H4 (cell line): ENCODE measurements at regions not wholly inside any gene's neighbourhood (a gene's known extent, or its start where the extent isn't known, plus 50 kb on each side); places are given as distances from the start of the nearest gene placed in this dataset.
A peak's percentile ranks its signal among the peaks of the same experiment; 100 is the strongest.

ENCODE experiments used
- DNase-seq: peaks from one replicate; pipeline ENCODE4 v3.0.0-alpha.2; 2015; ENCODE audit warnings: low spot score

DNA sequence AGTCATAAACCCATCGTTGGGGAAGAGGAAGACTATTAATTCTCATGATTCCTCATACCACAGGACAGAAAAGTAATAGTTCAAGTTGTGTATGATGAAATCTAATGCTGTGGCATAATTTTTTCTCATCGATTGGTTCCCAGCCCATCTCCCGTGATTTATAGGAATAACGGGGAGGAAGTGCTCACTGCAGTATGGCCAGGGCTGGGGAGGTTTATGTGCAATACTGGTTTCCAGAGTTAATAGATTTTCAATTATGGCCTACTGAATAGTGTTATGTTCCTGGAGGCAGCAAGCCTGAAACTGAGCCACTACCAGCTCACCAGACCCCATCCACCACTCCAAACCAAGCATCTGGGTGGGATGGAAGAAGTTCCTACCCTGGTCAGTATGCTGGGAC lies 147.1 kb upstream of the NCAM1 start:
- no peak for DNase-seq

DNA sequence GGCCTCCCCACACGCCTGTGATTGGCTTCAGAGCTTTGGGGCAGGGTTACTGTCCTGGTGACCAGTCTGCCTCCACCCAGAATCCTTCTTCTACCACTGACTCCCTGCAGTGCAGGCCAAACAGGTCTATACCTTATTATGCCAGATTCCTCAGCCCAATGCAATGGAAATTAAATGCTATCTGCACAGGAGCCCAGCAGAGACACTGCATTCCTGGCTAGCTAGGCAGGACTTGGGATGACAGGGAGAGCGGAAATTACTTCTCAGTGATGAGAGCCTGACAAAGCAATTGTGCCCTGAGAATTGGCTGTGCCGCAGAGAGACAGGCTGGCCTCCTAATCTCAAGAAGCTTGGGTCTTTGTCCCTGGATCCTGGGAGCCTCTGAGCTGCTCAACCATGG lies 143.8 kb upstream of the NCAM1 start:
- no peak for DNase-seq

DNA sequence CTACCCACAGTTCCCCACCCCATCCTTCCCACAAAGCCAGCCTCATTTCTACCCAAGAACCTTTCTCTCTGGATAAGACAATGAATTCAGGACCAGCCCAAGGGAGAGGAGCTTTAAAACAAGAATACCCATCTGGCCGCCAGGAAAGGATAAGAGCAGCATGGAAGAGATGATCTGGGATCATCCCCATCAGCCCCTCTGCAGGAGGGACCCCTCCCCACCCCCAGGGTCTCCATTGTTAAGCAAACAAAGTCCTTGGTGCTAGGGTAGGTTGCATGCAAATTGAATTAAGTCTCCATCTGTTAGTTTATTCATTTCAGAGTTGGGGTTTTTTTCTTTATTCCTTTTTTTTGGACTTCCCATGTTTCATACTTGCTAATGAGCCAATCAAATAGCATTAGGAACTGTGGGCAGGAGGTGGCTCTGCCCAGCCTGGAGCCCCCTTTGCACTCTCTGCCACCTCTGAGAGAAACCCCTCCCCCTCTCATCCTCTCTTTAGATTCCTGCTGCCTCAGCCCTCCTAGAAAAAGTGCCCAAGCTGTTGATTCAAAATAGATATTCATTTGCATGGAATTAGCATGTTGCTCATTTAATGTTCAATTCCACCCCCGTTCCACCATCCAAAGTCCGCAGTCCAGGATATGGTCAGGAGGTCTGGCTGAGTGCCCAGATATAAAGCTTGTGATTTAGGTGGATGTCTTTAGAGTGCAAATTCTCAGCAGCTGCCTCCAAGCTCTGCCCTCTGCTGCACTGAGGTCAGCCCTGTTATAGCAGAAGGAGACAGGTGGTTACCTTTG lies 138.5 kb upstream of the NCAM1 start:
- DNase-seq: no peak

DNA sequence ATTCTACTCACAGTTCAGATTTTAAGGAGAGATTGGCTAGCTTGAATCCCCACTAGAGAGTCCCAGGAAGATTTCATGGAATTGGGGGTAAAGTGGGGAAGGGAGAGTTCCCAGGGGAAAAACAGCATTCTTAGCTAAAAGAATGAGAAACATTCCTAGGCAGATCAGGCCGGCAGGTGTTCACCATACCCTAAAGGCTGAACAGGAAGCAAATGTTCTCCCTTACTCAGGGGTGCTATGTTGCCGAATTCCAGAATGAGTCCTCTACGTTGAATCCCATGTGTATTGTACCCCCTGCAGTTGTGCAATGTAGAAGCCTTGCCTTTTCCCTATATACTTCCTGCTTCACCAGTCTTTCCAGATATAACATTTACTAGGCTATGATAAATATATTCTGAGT lies 135.2 kb upstream of the NCAM1 start:
- DNase-seq: no peak

DNA sequence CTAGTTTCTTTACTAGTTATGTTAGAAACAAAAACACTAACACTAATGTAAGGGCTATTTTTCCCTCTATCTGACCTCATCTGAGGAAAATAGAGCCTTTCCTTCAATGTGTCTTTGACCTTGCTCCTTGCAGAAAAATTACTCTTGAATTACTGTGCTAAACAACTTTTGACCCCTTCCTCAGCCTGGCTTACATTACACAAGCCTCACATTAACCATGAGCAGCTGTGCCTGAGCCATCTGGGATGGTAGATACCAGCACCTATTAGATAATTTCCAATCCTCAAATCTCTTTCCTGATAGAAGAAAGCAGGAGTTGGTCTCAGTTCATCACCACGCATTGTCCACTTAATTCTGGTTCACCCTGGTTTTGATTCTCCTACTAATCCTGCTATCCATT lies 134.4 kb upstream of the NCAM1 start:
- DNase-seq: no peak

DNA sequence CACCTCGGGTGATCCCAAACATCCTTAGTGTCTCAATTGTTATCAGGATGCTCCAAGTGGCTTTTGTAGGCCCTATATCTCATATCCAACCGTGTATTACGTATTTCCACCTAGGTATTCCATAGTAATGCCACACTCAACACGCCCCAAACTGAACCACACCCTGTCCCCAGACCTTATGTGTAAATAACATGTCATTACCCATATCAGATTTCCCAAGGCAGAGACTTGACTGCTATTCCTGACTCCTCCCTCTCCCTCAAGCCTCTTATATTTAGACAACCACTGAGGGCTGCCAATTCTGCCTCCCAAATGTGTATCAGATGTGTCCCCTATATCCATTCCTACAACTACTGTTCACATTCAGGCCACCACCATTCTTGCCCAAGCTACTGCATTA lies 132.8 kb upstream of the NCAM1 start:
- no peak for DNase-seq

DNA sequence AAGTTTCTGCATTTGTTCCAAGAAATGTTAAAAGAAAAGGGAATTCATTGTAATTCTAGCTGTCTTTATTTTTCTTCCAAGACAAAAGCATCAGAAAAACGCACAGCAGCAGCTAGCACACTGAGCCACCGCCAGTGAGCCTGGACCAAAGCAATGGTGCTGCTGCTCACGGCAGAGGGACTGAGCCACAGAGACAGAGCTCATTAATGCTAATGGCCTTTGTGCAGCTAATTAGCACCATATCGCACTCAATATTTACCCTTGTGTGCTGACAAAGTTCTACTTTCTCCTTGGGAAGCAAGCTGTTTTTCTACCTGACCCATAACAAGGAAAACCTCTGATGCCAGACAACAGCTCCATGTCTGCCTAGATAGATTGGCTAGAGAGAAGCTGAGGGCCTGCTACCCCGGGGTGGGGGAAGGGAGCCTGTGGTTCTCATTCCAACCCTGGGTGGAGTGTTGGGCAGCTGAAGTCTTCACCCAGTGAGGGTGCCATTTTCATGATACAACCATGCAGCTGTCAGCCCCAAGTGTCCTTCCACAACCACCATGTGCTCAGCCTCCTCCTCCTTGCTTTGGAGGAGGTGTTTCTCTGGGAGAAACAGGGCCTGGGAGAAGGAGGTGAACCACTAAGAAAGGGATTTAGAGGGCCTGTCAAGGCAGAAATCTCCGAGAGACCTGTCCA lies 131.1 kb upstream of the NCAM1 start:
- DNase-seq: no peak

DNA sequence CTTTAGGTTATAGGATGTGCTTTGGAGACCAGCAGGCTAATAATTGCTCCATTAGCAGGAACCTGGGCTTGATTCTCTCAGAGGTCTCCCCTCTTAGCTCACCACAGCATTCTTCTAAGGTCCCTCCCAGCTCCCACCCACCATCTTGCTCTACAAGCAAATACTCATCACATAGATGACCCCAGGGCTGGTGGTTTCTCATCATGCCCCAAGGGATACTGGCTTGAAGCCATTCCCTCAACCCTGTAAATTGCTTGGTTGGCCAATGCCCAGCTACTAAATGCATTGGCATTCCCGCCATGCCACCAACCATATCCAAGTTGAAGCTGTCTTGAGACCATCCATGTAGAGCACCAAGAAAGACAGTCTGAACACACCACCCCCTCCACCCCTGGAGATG lies 130.2 kb upstream of the NCAM1 start:
- no peak for DNase-seq

DNA sequence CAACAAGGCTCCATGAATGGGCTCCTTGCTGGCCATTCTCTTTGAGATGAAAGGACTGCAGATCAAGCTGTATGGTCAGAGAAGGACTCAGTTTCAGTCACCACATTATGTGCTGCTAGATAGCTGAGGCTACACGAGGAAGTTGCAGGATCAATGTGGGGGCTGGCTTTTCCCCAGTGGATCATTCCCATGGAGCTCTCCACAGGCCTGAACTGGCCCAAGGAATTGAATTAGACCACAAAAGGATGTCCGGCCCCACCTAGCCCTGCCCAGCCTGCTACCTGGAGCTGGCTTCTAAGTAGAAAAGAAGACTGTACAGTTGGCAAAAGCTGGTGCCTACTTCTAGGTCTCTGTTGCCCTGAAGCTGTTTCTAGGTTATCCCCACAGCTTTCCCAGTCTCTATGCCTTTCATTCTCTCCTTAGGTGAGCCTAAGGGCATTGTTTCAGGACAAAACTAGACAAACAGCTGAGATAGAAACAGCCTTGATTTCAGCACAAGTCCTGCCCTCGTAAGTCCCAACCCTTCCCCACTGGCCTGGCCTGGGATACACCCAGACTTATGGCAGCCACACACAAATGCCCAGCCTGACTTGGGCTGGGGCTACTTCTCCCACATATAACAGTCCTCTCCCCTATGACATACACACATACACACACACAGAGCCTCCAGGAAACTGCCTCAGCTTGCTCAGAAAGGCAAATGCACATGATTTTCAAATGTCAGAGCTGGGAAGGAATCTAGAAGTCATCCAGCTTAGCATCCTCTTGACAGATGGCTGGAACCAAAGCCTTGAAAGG lies 129.1 kb upstream of the NCAM1 start:
- no peak for DNase-seq

DNA sequence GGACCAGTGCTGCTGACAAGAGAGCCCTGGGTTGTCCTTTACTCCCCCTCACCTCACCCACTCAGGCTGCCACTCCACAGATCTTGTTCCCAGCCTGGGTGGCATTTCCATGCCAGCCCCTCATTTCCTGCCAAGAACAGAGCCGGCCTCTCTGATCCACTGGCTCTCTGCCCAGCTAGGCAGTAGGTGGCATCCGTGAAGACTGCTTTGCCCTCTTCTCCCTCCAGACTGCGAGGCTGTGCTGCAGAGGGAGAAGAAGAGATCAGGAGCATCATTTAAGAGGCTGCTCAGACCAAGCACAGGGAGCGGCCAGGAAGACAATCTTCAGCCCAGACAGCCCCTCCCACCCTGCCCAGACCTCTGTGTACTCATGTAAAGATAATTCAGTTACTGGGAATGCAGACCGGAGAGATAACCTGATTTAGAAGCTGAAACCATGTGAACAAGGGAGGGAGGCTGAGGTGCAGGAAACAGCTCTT lies 126.9 kb upstream of the NCAM1 start:
- DNase-seq: peak; percentile 33

DNA sequence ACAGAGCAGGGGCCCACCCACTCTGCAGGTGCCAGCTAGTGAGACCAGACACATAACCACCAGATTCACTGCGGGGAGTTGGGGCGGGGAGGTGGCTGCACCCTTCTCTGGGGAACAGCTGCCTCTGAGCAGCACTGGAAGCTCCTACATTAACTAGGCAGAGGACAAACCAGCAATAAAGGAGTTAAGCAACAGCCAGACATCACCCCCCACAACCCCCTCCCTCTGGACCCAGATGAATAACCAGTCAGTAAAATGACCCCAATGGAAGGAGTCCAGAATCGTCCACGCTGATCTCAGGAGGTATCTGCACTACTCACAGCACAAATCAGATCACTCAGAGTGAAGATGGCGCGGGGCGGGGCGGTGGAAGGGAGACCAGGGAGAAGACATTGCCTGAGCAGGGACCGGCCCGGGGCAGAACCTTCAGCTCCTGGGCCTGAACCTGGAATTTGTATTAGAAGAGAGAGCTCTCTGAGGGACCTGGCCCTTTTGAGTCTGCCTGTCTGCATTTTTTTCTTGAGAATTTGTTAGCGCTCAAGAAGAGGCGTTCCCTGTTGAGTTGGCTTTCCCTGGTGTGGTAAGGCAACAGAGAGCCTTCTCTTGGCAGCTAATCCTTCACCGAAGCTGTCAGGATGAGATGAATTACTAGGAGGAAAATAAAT lies 125.5 kb upstream of the NCAM1 start:
- DNase-seq: no peak

DNA sequence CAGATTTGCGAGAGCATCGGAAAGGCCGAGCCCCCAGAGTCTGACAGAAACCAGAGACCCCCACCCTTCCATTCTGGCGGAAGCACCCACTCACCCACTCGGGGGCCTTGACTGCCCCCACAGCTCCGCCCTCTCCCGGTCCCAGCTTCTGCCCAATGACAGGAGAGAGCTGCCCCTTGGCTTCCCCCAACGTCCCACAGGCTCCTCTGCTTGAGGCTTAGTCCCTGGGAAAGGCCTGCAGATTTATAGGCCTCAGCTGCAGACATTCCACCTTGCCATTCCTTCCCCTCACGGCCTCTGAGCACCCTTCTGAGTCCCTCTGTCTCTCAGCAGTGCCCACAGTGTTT lies 125.0 kb upstream of the NCAM1 start:
- no peak for DNase-seq

DNA sequence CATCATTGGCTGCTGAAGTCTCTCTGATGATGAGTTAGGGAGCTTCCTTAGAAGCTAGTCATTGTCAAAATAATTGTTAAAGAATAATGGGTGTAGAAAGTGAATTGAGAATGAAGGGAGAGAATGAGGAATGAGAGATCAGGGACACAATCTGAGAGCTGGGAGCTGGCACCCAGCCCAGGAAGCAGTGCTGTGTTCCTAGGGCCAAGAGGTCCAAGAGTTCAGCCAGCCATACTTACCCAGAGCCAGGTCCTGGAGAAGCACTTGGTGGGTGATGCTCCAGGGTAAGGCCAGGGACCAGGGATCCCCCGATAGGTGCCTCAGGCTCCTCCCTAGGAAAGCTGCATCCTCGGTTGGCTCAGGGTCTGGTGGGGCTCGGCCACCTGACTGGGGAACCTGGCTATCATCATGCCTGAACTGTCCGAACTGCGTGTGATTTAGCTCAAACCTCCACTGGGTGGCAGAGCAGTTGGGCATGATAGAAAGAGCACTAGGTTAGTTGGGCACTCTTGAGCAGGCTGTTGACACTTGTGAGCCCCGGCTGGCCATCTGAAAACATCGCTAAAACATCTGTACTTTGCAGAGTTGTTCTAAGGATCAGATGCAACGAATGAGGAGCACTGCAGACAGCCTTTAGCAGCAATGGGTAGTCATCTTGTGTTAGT lies 123.9 kb upstream of the NCAM1 start:
- peak; percentile 23 for DNase-seq

DNA sequence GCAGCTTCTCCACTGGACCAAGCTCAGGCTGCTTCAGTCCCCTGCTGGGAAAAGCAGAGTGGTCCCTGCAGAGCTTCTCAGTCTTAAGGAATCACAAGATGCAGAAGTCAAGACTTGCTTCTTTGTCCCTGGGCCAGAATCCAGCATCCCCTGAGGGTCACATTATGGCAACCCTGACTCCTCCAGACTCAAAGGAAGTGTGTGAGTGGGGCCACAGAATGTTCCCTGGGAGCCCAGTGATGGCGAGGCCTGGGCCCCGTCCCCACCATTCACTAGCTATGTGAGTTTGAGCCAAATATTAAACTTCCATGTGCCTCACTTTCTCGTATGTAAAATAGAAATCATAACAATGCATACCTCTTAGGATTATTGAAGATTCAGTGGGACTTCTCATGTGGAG lies 122.2 kb upstream of the NCAM1 start:
- no peak for DNase-seq

DNA sequence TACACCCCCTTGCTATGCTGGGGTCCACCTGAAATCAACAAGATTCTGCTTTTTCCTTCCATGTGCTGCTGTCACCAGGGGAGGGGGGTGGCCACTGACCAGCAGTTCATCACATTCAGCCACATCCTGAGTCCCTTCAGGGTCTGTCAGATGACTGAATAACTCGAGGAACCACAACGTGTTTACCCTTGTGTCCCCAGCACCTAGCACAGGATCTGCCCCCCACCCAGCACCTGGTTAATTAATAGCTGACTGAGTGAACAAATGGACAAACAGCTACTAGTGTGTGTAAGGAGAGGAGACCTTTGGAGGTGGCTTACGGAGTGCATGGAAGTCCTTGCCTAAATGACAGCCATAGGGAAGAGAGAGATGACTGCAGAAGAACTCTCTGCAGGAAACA lies 119.5 kb upstream of the NCAM1 start:
- DNase-seq: no peak

DNA sequence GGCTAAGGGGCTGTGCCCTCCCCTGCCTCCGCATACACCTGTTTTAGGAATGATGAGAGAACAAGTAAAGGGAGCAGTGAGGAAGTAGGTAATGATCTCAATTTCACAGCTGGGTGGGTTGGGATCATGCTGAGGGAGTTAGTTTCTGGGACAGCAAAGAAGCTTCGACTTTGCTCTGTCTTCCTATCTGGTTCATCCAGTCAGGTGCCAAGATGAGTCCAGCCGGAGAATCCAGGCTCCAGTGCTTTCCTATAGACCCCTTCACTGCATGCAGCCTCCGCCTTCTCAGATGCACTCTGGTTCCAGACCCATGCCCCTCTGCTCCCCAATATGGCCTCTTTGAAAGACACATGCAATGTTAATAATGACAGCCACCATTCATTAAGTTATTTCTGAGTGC lies 119.1 kb upstream of the NCAM1 start:
- DNase-seq: no peak

DNA sequence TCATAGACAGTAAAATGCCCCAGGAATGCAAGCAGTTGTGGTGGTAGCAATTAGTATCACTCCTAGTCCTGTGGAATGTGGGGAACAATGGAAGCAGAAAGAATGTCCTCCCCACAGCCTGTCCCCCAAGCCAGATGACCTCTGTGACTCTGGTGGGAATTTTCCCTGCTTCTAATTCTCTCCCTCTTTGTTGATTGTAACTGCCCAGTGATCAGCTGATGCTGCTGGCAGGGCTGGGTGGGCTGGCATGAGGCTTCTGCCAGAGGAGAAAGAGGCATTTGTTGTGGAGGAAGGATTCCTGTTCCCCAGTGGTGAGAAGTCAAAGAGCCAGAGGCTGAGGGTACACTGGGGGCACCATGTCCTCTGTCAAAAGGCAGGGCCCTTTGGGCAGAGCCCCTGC lies 116.7 kb upstream of the NCAM1 start:
- DNase-seq: no peak

DNA sequence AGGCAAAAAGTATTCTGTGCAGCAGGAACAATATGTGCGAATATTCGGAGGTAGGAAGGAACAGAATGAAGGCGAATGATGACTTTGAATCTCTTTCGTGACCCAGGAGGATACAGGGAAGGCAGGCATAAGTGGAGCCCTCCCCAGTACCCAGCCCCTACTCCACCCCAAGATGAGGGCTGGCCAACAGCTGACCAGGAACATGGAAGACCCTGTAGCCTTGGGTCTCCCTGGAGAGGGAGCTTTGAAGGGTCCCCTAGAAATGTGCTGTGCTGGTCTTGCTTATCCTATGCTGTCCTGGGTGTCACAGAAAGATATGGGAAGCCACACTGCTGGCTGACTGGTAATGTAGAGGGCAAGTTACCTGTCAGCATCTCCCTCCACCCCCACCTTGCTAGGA lies 113.7 kb upstream of the NCAM1 start:
- DNase-seq: no peak

DNA sequence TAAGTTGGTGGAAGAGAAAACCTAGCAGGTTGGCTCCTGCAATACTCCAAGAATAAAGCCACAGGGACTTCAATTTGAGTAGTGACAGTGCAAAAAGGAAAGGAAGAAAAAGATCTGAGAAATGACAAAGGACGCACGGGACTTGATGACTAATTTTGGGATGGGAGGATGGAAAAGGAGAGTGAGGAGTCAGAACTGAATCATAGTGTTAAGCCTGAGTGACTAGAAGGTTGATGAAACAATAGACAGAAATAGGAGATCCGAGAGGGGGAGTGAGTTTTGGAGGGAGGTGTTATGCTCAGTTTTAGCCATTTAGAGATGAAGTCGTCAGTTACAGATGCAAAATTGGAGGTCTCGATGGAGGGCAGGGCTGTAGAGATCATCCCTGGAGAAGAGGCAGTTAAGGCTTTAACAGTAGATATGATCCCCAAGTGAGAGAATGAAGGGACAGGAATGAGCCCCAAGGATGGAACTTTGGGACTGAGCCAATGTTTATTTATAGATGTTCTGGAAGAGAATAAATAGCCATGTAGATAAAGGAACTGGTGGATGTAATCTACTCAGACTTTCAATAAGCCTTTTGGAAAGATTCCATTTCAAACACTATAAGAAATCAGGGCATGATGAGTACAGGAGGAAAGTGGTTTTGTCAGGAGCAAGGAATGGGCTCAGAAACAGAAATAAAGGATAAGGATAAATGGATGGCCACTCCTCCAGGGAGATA lies 108.9 kb upstream of the NCAM1 start:
- DNase-seq: peak; percentile 35

DNA sequence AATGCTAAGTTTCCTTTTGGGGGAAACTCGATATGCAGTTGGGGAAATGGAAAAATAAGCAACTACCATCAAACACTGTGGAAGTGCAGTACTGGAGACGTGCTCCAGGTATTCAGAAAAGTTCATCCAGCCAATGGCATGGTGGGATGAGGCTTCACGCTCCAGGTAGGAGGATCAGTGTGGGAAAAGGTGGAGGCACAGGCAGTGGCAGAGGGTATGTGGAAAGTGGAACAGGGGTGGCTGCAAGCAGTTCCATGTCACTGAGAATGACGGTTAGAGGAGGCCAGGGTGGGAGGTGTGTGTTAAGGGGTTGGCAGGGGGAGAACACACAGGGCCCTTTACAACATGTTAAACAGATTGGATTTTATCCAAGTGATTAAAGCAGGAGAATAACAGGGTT lies 105.1 kb upstream of the NCAM1 start:
- no peak for DNase-seq

DNA sequence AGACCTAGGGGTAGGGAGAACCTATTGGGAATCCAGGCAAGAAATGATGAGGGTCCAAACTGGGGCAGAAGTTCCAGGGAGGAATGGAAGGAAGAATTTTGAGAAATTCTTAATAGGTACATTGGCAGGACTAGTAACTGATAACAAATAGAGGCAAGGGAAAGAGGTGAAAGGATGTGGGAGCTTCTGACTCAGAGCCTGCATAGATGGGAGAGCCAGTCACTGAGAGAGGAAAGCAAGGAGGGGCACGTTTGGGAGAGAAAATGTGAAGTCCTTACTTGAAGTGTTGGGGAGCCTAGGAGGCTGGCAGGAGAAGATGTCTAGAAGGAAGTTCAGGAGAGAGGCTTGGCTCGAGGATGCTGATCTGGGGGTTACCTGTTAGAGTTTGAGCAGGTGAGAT lies 104.6 kb upstream of the NCAM1 start:
- no peak for DNase-seq
